Ovary (tissue), 7 donors: ENCODE measurements at regions not wholly inside any gene's neighbourhood (a gene's known extent, or its start where the extent isn't known, plus 50 kb on each side); places are given as distances from the start of the nearest gene placed in this dataset.

ENCODE experiments used
- DNase-seq, 5 donors: peaks; one replicate each; pipeline ENCODE4 v3.0.0-alpha.2; 2019 to 2020
- H3K27ac ChIP-seq, 2 donors: fragments of 200-600 bp; one replicate each; pipeline versions ENCODE4 v1.5.1 to v1.8.0; 2019 to 2022
- H3K27me3 ChIP-seq: fragments of 200-600 bp; one replicate; pipeline ENCODE4 v1.8.0; 2022
- H3K36me3 ChIP-seq: fragments of 200-600 bp; sonication (generic); one replicate; pipeline ENCODE4 v1.5.1; 2019
- H3K4me1 ChIP-seq: one replicate; pipeline ENCODE4 v1.8.1; 2013; ENCODE audit warnings: mild to moderate bottlenecking, moderate library complexity; ENCODE audit not compliant: insufficient read depth
- H3K4me3 ChIP-seq: fragments of 200-600 bp; sonication (generic); one replicate; pipeline ENCODE4 v1.5.1; 2017
- H3K9me3 ChIP-seq, 2 donors: fragments of 200-600 bp in 1 of 2; sonication (generic) in 1 of 2; one replicate each; pipeline versions ENCODE4 v1.5.1 to v1.8.1; 2013 to 2019; ENCODE audit warnings: mild to moderate bottlenecking in 1 of 2, moderate library complexity in 1 of 2
- EP300 ChIP-seq: sonication (generic); formaldehyde crosslinking; IDR thresholded peaks from one replicate; pipeline ENCODE4 v1.6.1; 2017; ENCODE audit warnings: antibody characterized with exemption
- POLR2A ChIP-seq: fragments of 450-650 bp; IDR thresholded peaks from one replicate; pipeline ENCODE4 v1.6.1; 2017; ENCODE audit warnings: antibody characterized with exemption, mild to moderate bottlenecking, moderate library complexity
- WGBS, 3 donors: extraction: QIAGEN DNeasy Blood & Tissue Kit in 1 of 3; methylation state at CpG; one replicate each; pipeline versions ENCODE4 v1.1.5 to v1.1.7; 2013 to 2017; 5-methylcytosine and 5-hydroxymethylcytosine counted together
- intact Hi-C, 4 donors: fragments of 100-400 bp; cut with DNase I; formaldehyde crosslinking; loops; one replicate each; pipeline versions ENCODE4 v1.11.0 to v1.15.1; 2022 to 2023
- TF ChIP-seq, protein P1 (sequence below), 3 donors: fragments of 450-650 bp in 2 of 3; fragments of 200-600 bp in 1 of 3; IDR thresholded peaks; one replicate each; pipeline versions ENCODE4 v1.5.1 to v1.8.0; 2016 to 2022; ENCODE audit warnings: antibody characterized with exemption in 3 of 3, mild to moderate bottlenecking in 1 of 3
- donor health status: DM: no; HTN: no; CAD: no; lungs with moderate emphysema.
- donor health status: DM: no; HTN: no; CAD: no.
- donor health status: Bipolar disorder and iron deficiency.
- donor health status: DM: no; HTN: no; CAD: no.
- donor health status: DM: yes; HTN: yes; CAD: no.

DNA sequence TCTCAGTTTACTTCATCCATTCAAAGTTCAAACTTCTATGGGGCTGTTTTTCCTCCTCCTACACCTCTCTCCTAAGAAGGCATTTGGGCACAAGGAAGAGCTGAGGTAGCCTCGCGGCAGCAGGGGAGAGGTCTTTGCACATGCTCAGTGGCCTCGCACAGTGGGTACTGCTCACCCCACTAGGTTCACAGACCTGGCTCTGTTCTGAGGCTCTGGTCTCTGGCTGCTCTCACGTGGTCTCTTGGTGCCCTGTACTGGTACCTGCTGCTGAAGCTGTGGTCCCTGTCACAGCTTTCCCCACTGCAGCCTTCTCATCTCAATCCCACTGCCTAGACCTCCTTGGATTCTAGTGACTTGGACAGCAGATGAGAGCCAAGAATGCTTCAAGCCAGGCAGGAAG, 134.7 kb upstream of the CRY1 start:
- Histone ChIP-seq H3K27me3 (no peaks in the 10 kb centered on the region), H3K4me1 (no peaks in the 10 kb centered on the region), H3K36me3 (no peaks in the 10 kb centered on the region), H3K27ac (no peak overlapping the region), H3K4me3 (no peak overlapping the region), H3K9me3 (no peaks in the 10 kb centered on the region)
- intact Hi-C loops: no loop called here
- TF ChIP-seq POLR2A: no peak
- no peak for TF ChIP-seq EP300
- TF ChIP-seq, protein P1, sequence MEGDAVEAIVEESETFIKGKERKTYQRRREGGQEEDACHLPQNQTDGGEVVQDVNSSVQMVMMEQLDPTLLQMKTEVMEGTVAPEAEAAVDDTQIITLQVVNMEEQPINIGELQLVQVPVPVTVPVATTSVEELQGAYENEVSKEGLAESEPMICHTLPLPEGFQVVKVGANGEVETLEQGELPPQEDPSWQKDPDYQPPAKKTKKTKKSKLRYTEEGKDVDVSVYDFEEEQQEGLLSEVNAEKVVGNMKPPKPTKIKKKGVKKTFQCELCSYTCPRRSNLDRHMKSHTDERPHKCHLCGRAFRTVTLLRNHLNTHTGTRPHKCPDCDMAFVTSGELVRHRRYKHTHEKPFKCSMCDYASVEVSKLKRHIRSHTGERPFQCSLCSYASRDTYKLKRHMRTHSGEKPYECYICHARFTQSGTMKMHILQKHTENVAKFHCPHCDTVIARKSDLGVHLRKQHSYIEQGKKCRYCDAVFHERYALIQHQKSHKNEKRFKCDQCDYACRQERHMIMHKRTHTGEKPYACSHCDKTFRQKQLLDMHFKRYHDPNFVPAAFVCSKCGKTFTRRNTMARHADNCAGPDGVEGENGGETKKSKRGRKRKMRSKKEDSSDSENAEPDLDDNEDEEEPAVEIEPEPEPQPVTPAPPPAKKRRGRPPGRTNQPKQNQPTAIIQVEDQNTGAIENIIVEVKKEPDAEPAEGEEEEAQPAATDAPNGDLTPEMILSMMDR (IDR thresholded peaks at IDR 0.05): no peak
- WGBS, 3 donors: 52 to 65% (median 57%) methylated on average over 4 of the region's 4 CpGs
- no peak for DNase-seq

DNA sequence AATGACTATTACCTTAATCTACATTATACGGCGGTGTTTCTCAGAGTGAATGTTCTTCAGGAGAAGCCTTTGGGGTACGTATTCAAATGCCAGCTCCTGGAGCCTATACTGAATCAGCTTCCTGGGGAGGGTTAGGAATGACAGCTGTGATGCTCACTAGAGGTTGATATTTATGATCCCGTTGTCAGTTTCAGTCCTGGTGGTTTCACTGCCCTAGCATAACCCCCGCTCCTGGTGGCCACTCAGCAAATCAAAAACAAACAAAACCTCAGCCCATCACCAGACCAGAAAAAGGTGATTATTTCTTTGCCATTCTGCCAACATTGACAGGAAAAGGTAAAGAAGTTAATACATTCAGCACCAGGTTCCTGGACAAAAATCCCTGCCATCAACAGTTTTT, 136.5 kb upstream of the CRY1 start:
- DNase-seq: no peak
- Histone ChIP-seq H3K36me3 (no peaks in the 10 kb centered on the region), H3K27ac (no peak overlapping the region), H3K4me1 (no peaks in the 10 kb centered on the region), H3K9me3 (no peaks in the 10 kb centered on the region), H3K27me3 (no peaks in the 10 kb centered on the region), H3K4me3 (no peak overlapping the region)
- TF ChIP-seq POLR2A (no peak), EP300 (no peak)
- TF ChIP-seq, protein P1 (IDR thresholded peaks at IDR 0.05): no peak
- WGBS, 3 donors: 65 to 74% (median 74%) methylated on average over 5 of the region's 5 CpGs
- intact Hi-C loops: no loop called here

DNA sequence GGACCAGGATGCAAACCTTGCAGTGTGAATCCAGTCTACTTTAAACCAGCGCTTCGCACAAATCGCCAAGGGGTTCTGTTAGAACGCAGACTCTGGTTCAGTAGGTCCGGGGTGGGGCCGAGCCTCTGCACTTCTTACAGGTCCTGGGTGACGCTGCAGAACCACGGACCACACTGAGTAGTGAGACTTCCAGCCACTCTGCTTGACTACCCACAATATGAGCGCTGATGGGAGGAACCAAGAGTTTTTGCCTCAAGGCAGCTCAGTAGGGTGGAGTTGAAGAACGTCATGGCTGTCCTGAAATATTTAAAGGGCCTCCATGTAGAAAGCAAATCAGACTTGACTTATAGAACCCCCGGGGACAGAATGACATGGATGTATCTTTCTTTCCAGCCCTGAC, 138.0 kb upstream of the CRY1 start:
- intact Hi-C loops: no loop called here
- no peak for DNase-seq
- no peaks in the 10 kb centered on the region for H3K9me3 ChIP-seq
- TF ChIP-seq EP300 (no peak), POLR2A (no peak)
- TF ChIP-seq, protein P1 (IDR thresholded peaks at IDR 0.05): no peak
- H3K27me3 ChIP-seq: no peaks in the 10 kb centered on the region
- H3K27ac ChIP-seq: no peak overlapping the region
- 83 to 92% (median 85%) methylated on average over 11 of the region's 11 CpGs for WGBS, 3 donors
- no peaks in the 10 kb centered on the region for H3K36me3 ChIP-seq
- H3K4me3 ChIP-seq: no peak overlapping the region
- H3K4me1 ChIP-seq: no peaks in the 10 kb centered on the region

DNA sequence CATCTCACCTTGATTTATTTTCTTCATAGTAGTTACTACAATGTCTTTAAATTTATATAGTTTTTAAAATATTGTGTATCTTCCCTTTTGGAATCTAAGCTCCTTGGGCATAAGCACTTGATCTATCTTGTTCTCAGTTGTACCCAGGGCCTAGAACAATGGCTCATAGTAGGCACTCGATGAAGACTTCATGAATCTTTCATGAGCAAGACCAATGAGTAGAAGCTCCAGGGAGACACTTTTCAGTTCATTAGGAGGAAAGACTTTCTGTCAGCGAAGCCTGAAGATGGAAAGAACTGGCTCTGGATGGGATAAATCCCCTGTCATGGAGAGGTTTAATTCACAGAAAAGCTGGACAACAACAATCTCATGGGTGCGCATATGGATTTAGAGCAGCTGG, 140.2 kb upstream of the CRY1 start:
- WGBS, 3 donors: 84 to 91% (median 90%) methylated on average over 3 of the region's 3 CpGs
- Histone ChIP-seq H3K4me1 (no peaks in the 10 kb centered on the region), H3K36me3 (no peaks in the 10 kb centered on the region), H3K27ac (no peak overlapping the region), H3K9me3 (no peaks in the 10 kb centered on the region), H3K27me3 (no peaks in the 10 kb centered on the region), H3K4me3 (no peak overlapping the region)
- no peak for DNase-seq
- TF ChIP-seq EP300 (no peak), POLR2A (no peak)
- TF ChIP-seq, protein P1 (IDR thresholded peaks at IDR 0.05): no peak
- intact Hi-C loops: no loop called here

DNA sequence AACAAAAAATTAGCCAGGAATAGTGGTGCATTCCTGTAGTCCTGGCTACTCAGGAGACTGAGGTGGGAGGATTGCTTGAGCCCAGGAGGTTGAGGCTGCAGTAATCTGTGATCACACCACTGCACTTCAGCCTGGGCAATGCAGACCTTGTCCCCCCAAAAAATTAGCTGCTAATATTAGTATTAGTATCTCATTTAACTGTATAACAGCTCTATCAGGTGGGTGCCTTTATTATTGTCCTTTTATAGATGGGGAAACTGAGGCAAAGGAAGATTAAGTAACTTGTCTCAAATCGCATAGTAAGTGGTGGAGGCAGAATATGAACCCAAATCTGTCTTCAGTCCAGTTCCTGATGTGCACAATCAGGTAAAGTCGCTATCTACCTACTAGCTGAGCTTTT, 142.3 kb upstream of the CRY1 start:
- WGBS, 3 donors: 75 to 83% (median 79%) methylated on average over 2 of the region's 2 CpGs
- Histone ChIP-seq H3K4me3 (no peak overlapping the region), H3K9me3 (no peaks in the 10 kb centered on the region), H3K27ac (no peak overlapping the region), H3K4me1 (no peaks in the 10 kb centered on the region), H3K27me3 (no peaks in the 10 kb centered on the region), H3K36me3 (no peaks in the 10 kb centered on the region)
- TF ChIP-seq POLR2A (no peak), EP300 (no peak)
- no peak for DNase-seq
- intact Hi-C loops: no loop called here
